Peyer's patch (tissue), 4 donors: ENCODE measurements at regions not wholly inside any gene's neighbourhood (a gene's known extent, or its start where the extent isn't known, plus 50 kb on each side); places are given as distances from the start of the nearest gene placed in this dataset.

Experiments used
- DNase-seq, 3 donors: peaks; one replicate each; pipeline ENCODE4 v3.0.0-alpha.2; 2017 to 2019
- H3K27ac ChIP-seq, 4 donors: fragments of 200-600 bp; sonication (generic); one replicate each; pipeline ENCODE4 v1.5.1; 2016 to 2019
- H3K27me3 ChIP-seq, 2 donors: fragments of 200-600 bp; sonication (generic); one replicate each; pipeline ENCODE4 v1.5.1; 2019
- H3K36me3 ChIP-seq, 3 donors: fragments of 200-600 bp; sonication (generic); one replicate each; pipeline ENCODE4 v1.5.1; 2016 to 2019
- H3K4me1 ChIP-seq, 4 donors: fragments of 200-600 bp; sonication (generic); one replicate each; pipeline ENCODE4 v1.5.1; 2016 to 2019
- H3K4me3 ChIP-seq, 4 donors: fragments of 200-600 bp; sonication (generic); 1 replicate in 3 of 4; 2 replicates in 1 of 4; pipeline ENCODE4 v1.5.1; 2016 to 2019; ENCODE audit warnings: mild to moderate bottlenecking in 1 of 4
- H3K9me3 ChIP-seq, 4 donors: fragments of 200-600 bp; sonication (generic); one replicate each; pipeline ENCODE4 v1.5.1; 2016 to 2019; ENCODE audit warnings: mild to moderate bottlenecking in 1 of 4
- CTCF ChIP-seq, 6 experiments: fragments of 450-650 bp in 4 of 6; fragments of 200-600 bp in 2 of 6; sonication (generic) in 1 of 6; IDR thresholded peaks; one replicate each; pipeline ENCODE4 v1.5.1; 2017 to 2019; ENCODE audit warnings: antibody characterized with exemption in 6 of 6, mild to moderate bottlenecking in 3 of 6, moderate library complexity in 1 of 6
- POLR2A ChIP-seq, 2 donors: fragments of 450-650 bp; IDR thresholded peaks; one replicate each; pipeline ENCODE4 v1.5.1; 2017; ENCODE audit warnings: antibody characterized with exemption in 2 of 2, mild to moderate bottlenecking in 2 of 2, moderate library complexity in 2 of 2

GRCh38 chr5:98308960-98309359, 464.5 kb upstream of the RGMB start:
- no peak overlapping the region for H3K27ac ChIP-seq

GRCh38 chr5:98309785-98310598, 463.5 kb upstream of the RGMB start:
- no peak for DNase-seq
- Histone ChIP-seq H3K27ac (no peak overlapping the region), H3K27me3 (no peaks in the 10 kb centered on the region), H3K4me3 (no peak overlapping the region), H3K4me1 (no peaks in the 10 kb centered on the region), H3K9me3 (no peaks in the 10 kb centered on the region), H3K36me3 (no peaks in the 10 kb centered on the region)
- TF ChIP-seq POLR2A (IDR thresholded peaks at IDR 0.05) (no peak), CTCF (IDR thresholded peaks at IDR 0.05) (no peak)

More at GRCh38 chr5:98308960-98309359, 464.5 kb upstream of the RGMB start:
- H3K27me3 ChIP-seq, result no peaks in the 10 kb centered on the region
- no peaks in the 10 kb centered on the region for H3K36me3 ChIP-seq
- no peaks in the 10 kb centered on the region for H3K4me1 ChIP-seq
- H3K9me3 ChIP-seq, result no peaks in the 10 kb centered on the region
- H3K4me3 ChIP-seq, result no peak overlapping the region
- no peak for TF ChIP-seq POLR2A (IDR thresholded peaks at IDR 0.05)
- TF ChIP-seq CTCF (IDR thresholded peaks at IDR 0.05), result no peak
- no peak for DNase-seq

GRCh38 chr5:98314292-98314691, 459.2 kb upstream of the RGMB start:
- Histone ChIP-seq H3K4me1 (no peaks in the 10 kb centered on the region), H3K4me3 (no peak overlapping the region), H3K9me3 (no peaks in the 10 kb centered on the region), H3K27me3 (no peaks in the 10 kb centered on the region), H3K36me3 (no peaks in the 10 kb centered on the region), H3K27ac (no peak overlapping the region)
- no peak for DNase-seq
- TF ChIP-seq CTCF (IDR thresholded peaks at IDR 0.05) (no peak), POLR2A (IDR thresholded peaks at IDR 0.05) (no peak)

GRCh38 chr5:98318386-98318785, 455.1 kb upstream of the RGMB start:
- DNase-seq, result no peak
- Histone ChIP-seq H3K9me3 (no peaks in the 10 kb centered on the region), H3K36me3 (no peaks in the 10 kb centered on the region), H3K27ac (no peak overlapping the region), H3K27me3 (no peaks in the 10 kb centered on the region), H3K4me1 (no peaks in the 10 kb centered on the region), H3K4me3 (no peak overlapping the region)
- no peak for TF ChIP-seq POLR2A (IDR thresholded peaks at IDR 0.05)
- TF ChIP-seq CTCF (IDR thresholded peaks at IDR 0.05), result no peak

- Histone ChIP-seq H3K36me3 (no peaks in the 10 kb centered on the region), H3K9me3 (no peaks in the 10 kb centered on the region), H3K4me1 (no peaks in the 10 kb centered on the region), H3K4me3 (no peak overlapping the region), H3K27me3 (no peaks in the 10 kb centered on the region), H3K27ac (no peak overlapping the region)
- TF ChIP-seq CTCF (IDR thresholded peaks at IDR 0.05), result no peak
- TF ChIP-seq POLR2A (IDR thresholded peaks at IDR 0.05), result no peak
- no peak for DNase-seq
Measured at GRCh38 chr5:98319299-98320011, 454.0 kb upstream of the RGMB start.
